ENCODE measurements at regions not wholly inside any gene's neighbourhood (a gene's known extent, or its start where the extent isn't known, plus 50 kb on each side); places are given as distances from the start of the nearest gene placed in this dataset.

GRCh38 chr1:87754139-87754538 is 425.5 kb downstream of the LMO4 start:
- no peak for TF ChIP-seq CTCF (IDR thresholded peaks at IDR 0.05)
- TF ChIP-seq EP300 (IDR thresholded peaks at IDR 0.05), result no peak

Measured in suprapubic skin (tissue), 3 donors.